KMS-11 (cell line): ENCODE measurements at regions not wholly inside any gene's neighbourhood (a gene's known extent, or its start where the extent isn't known, plus 50 kb on each side); places are given as distances from the start of the nearest gene placed in this dataset.

Source experiments
- H2AFZ ChIP-seq: fragments of 200-600 bp; sonication (generic); 2 replicates; pipeline ENCODE4 v1.6.1; 2016; ENCODE audit warnings: antibody characterized with exemption, mixed run types, low read depth
- H3K27ac ChIP-seq: fragments of 200-600 bp; sonication (generic); 2 replicates; pipeline ENCODE4 v1.6.1; 2016; ENCODE audit warnings: mild to moderate bottlenecking, mixed run types
- H3K27me3 ChIP-seq: fragments of 200-600 bp; sonication (generic); 2 replicates; pipeline ENCODE4 v1.6.1; 2017; ENCODE audit warnings: mild to moderate bottlenecking, low read depth, mixed run types, moderate library complexity; ENCODE audit not compliant: insufficient read depth
- H3K36me3 ChIP-seq: fragments of 200-600 bp; sonication (generic); 2 replicates; pipeline ENCODE4 v1.6.1; 2017; ENCODE audit warnings: mild to moderate bottlenecking, mixed run types; ENCODE audit not compliant: insufficient read depth
- H3K4me1 ChIP-seq: fragments of 200-600 bp; sonication (generic); 2 replicates; pipeline ENCODE4 v1.6.1; 2016; ENCODE audit warnings: mild to moderate bottlenecking, low read depth, mixed run types; ENCODE audit not compliant: poor library complexity, severe bottlenecking
- H3K4me2 ChIP-seq: fragments of 200-600 bp; sonication (generic); 2 replicates; pipeline ENCODE4 v1.7.0; 2016; ENCODE audit warnings: mild to moderate bottlenecking, mixed run types
- H3K4me3 ChIP-seq: fragments of 200-600 bp; sonication (generic); IDR thresholded peaks from 2 replicates; pipeline ENCODE4 v1.6.1; 2017; ENCODE audit warnings: low read depth, low read length, mixed read lengths; ENCODE audit not compliant: insufficient read depth
- H3K79me2 ChIP-seq: fragments of 200-600 bp; sonication (generic); 2 replicates; pipeline ENCODE4 v1.6.1; 2016; ENCODE audit warnings: low read depth, mixed run types; ENCODE audit not compliant: insufficient read depth
- H3K9ac ChIP-seq: fragments of 200-600 bp; sonication (generic); 2 replicates; pipeline ENCODE4 v1.6.1; 2016; ENCODE audit warnings: mild to moderate bottlenecking, mixed run types
- H4K20me1 ChIP-seq: fragments of 200-600 bp; sonication (generic); 2 replicates; pipeline ENCODE4 v1.6.1; 2016; ENCODE audit warnings: mild to moderate bottlenecking, mixed run types; ENCODE audit not compliant: insufficient read depth
- CTCF ChIP-seq: fragments of 200-600 bp; sonication (generic); conservative IDR thresholded peaks from 2 replicates; pipeline ENCODE4 v1.6.1; 2017; ENCODE audit warnings: low read depth, mild to moderate bottlenecking, antibody characterized with exemption, low read length, moderate library complexity, mixed read lengths

DNA sequence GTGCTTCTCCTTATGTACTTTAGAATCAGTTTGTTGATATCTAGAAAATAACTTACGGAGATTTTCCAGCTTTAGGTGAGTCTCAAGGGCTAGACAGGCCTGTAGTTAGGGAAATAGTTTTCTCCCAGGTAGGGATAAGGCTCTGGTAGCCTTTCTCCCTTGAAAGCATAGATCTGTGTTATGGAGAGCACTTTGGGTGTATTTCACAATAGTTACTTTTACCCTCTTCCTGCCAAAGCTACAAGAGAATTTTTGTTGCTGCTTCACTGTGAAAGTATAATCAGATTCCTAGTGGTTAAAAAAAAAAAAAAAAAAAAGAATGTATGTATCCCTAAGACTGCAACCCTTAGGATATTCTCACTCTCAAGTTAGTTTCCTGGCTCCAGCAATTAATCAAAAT is 267.5 kb downstream of the PIK3C3 start:
- no peaks in the 10 kb centered on the region for H4K20me1 ChIP-seq
- H3K27me3 ChIP-seq: no peaks in the 10 kb centered on the region
- H3K9ac ChIP-seq: no peak overlapping the region
- H3K27ac ChIP-seq: no peak overlapping the region
- no peaks in the 10 kb centered on the region for H3K79me2 ChIP-seq
- H3K36me3 ChIP-seq: no peaks in the 10 kb centered on the region
- H2AFZ ChIP-seq: no peak overlapping the region
- H3K4me1 ChIP-seq: no peaks in the 10 kb centered on the region
- H3K4me2 ChIP-seq: no peak overlapping the region
- no peak overlapping the region for H3K4me3 ChIP-seq
- TF ChIP-seq CTCF: no peak

- H4K20me1 ChIP-seq: no peaks in the 10 kb centered on the region
- no peaks in the 10 kb centered on the region for H3K4me1 ChIP-seq
- H3K9ac ChIP-seq: no peak overlapping the region
- no peak overlapping the region for H2AFZ ChIP-seq
- no peak overlapping the region for H3K4me2 ChIP-seq
- no peak overlapping the region for H3K4me3 ChIP-seq
- no peaks in the 10 kb centered on the region for H3K36me3 ChIP-seq
- H3K79me2 ChIP-seq: no peaks in the 10 kb centered on the region
- no peak for TF ChIP-seq CTCF
- H3K27ac ChIP-seq: no peak overlapping the region
- no peaks in the 10 kb centered on the region for H3K27me3 ChIP-seq
These were observed 273.5 kb downstream of the PIK3C3 start for GRCh38 chr18:42228581-42228980.

GRCh38 chr18:42229211-42230210 is 274.5 kb downstream of the PIK3C3 start:
- no peak overlapping the region for H2AFZ ChIP-seq
- H3K27me3 ChIP-seq: no peaks in the 10 kb centered on the region
- no peaks in the 10 kb centered on the region for H3K36me3 ChIP-seq
- no peaks in the 10 kb centered on the region for H3K4me1 ChIP-seq
- H3K27ac ChIP-seq: no peak overlapping the region
- H3K9ac ChIP-seq: no peak overlapping the region
- no peaks in the 10 kb centered on the region for H3K79me2 ChIP-seq
- no peak overlapping the region for H3K4me3 ChIP-seq
- H3K4me2 ChIP-seq: no peak overlapping the region
- H4K20me1 ChIP-seq: no peaks in the 10 kb centered on the region
- TF ChIP-seq CTCF: no peak

DNA sequence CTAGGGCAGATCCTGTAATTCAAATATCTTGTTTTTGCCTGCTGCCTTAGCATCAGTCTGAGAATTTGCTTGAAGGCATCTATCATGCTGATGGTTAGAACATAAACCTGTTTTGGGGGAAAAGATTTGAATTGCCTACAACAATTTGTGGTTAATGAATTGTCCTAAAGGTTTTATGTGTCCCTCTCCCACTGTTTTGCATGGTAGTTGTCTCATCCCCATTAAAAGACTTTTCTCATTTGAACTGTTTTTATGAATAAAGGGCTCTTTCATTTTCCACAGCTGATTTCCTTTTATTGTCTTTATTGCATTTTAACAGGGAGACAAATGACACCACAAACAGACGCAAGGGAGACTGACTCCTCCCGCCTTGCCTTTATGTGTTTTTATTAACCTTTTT is 275.6 kb downstream of the PIK3C3 start:
- Histone ChIP-seq H3K79me2 (no peaks in the 10 kb centered on the region), H3K27ac (no peak overlapping the region), H4K20me1 (no peaks in the 10 kb centered on the region), H3K36me3 (no peaks in the 10 kb centered on the region), H2AFZ (no peak overlapping the region), H3K4me1 (no peaks in the 10 kb centered on the region), H3K27me3 (no peaks in the 10 kb centered on the region), H3K9ac (no peak overlapping the region), H3K4me3 (no peak overlapping the region), H3K4me2 (no peak overlapping the region)
- TF ChIP-seq CTCF: no peak
